Renal cortical epithelial cell (primary cell): ENCODE measurements at regions not wholly inside any gene's neighbourhood (a gene's known extent, or its start where the extent isn't known, plus 50 kb on each side); places are given as distances from the start of the nearest gene placed in this dataset.

Experiments used
- DNase-seq: peaks from one replicate; pipeline ENCODE4 v3.0.0-alpha.2; 2011; ENCODE audit warnings: low read depth

GRCh38 chr2:237030382-237030781 is 55.3 kb upstream of the COPS8 start:
- no peak for DNase-seq

GRCh38 chr2:237033536-237034060 is 52.1 kb upstream of the COPS8 start:
- DNase-seq = no peak

GRCh38 chr2:237035781-237036475 is 49.8 kb upstream of the COPS8 start:
- no peak for DNase-seq
